ENCODE measurements at regions not wholly inside any gene's neighbourhood (a gene's known extent, or its start where the extent isn't known, plus 50 kb on each side); places are given as distances from the start of the nearest gene placed in this dataset.

GRCh38 chr3:162087361-162087760, 590.8 kb downstream of the OTOL1 start:
- H3K4me2 ChIP-seq: no peak overlapping the region
- no peak for TF ChIP-seq Cebpa-rat (IDR thresholded peaks at IDR 0.05)
- no peaks in the 10 kb centered on the region for H4K20me1 ChIP-seq
- no peaks in the 10 kb centered on the region for H3K9me3 ChIP-seq (replicated peaks in 1 of 11)
- no peaks in the 10 kb centered on the region for H3K4me1 ChIP-seq
- H3K9ac ChIP-seq: no peak overlapping the region
- H3K27me3 ChIP-seq: no peaks in the 10 kb centered on the region
- no peak overlapping the region for H3K27ac ChIP-seq
- no peaks in the 10 kb centered on the region for H3K36me3 ChIP-seq
- H3K4me3 ChIP-seq: no peak overlapping the region

- Histone ChIP-seq H4K20me1 (no peaks in the 10 kb centered on the region), H3K4me1 (no peaks in the 10 kb centered on the region), H3K9me3 (replicated peaks in 1 of 11) (no peaks in the 10 kb centered on the region), H3K27ac (no peak overlapping the region), H3K9ac (no peak overlapping the region), H3K36me3 (no peaks in the 10 kb centered on the region), H3K4me3 (no peak overlapping the region), H3K27me3 (no peaks in the 10 kb centered on the region), H3K4me2 (no peak overlapping the region)
- no peak for TF ChIP-seq Cebpa-rat (IDR thresholded peaks at IDR 0.05)
Observed at GRCh38 chr3:162092751-162093150, 596.1 kb downstream of the OTOL1 start.

DNA sequence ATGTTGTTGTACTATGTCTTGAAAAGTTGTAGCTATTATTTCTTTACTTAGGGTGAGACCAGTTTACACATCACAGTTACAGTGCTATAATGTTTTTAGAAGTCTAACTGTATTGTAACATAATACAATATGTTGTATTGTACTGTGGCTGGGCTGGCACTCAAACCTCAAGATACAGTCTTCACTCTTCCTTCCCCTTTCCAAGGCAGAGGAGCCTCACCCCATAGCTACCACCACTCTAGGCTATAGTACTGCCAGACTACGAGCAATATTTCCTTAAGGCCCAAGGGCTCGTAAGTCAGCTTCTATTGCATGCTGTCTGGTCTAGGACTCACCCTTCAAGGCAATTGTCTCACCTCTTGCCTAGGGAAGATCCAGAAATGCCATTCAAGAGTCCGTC, 597.7 kb downstream of the OTOL1 start:
- Histone ChIP-seq H3K4me1 (no peaks in the 10 kb centered on the region), H3K9ac (no peak overlapping the region), H3K4me2 (no peak overlapping the region), H3K9me3 (replicated peaks in 1 of 11) (no peaks in the 10 kb centered on the region), H3K27ac (no peak overlapping the region), H3K27me3 (no peaks in the 10 kb centered on the region), H3K36me3 (no peaks in the 10 kb centered on the region), H4K20me1 (no peaks in the 10 kb centered on the region), H3K4me3 (no peak overlapping the region)
- no peak for TF ChIP-seq Cebpa-rat (IDR thresholded peaks at IDR 0.05)

GRCh38 chr3:162096874-162097273, 600.3 kb downstream of the OTOL1 start:
- H3K27me3 ChIP-seq: no peaks in the 10 kb centered on the region
- H3K27ac ChIP-seq: no peak overlapping the region
- H3K4me1 ChIP-seq: no peaks in the 10 kb centered on the region
- TF ChIP-seq Cebpa-rat (IDR thresholded peaks at IDR 0.05): no peak
- H3K4me3 ChIP-seq: no peak overlapping the region
- H3K4me2 ChIP-seq: no peak overlapping the region
- H3K36me3 ChIP-seq: no peaks in the 10 kb centered on the region
- no peaks in the 10 kb centered on the region for H3K9me3 ChIP-seq (replicated peaks in 1 of 11)
- H4K20me1 ChIP-seq: no peaks in the 10 kb centered on the region
- H3K9ac ChIP-seq: no peak overlapping the region

DNA sequence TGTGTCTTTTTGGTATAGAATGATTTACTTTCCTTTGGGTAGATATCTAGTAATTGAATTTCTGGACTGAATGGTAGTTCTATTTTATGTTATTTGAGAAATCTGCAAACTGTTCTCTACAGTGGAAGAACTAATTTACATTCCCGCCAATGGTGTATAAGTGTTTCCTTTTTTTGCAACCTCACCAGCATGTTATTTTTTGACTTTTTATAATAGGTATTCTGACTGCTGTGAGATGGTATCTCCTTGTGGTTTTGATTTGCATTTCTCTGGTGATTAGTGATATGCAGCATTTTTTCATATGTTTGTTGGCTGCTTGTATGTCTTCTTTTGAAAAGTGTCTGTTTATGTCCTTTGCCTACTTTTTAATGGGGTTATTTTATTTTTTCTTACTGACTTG, 607.2 kb downstream of the OTOL1 start:
- H3K4me1 ChIP-seq: no peaks in the 10 kb centered on the region

GRCh38 chr3:162111861-162112260, 615.3 kb downstream of the OTOL1 start:
- no peaks in the 10 kb centered on the region for H3K4me1 ChIP-seq
- no peaks in the 10 kb centered on the region for H4K20me1 ChIP-seq
- no peak for TF ChIP-seq Cebpa-rat (IDR thresholded peaks at IDR 0.05)
- no peaks in the 10 kb centered on the region for H3K9me3 ChIP-seq (replicated peaks in 1 of 11)
- H3K4me2 ChIP-seq: no peak overlapping the region
- no peak overlapping the region for H3K9ac ChIP-seq
- H3K27me3 ChIP-seq: no peaks in the 10 kb centered on the region
- no peaks in the 10 kb centered on the region for H3K36me3 ChIP-seq
- no peak overlapping the region for H3K27ac ChIP-seq
- H3K4me3 ChIP-seq: no peak overlapping the region

More for the DNA sequence above, 607.2 kb downstream of the OTOL1 start:
- no peak overlapping the region for H3K27ac ChIP-seq
- no peak overlapping the region for H3K4me2 ChIP-seq
- TF ChIP-seq Cebpa-rat (IDR thresholded peaks at IDR 0.05): no peak
- H4K20me1 ChIP-seq: no peaks in the 10 kb centered on the region
- H3K36me3 ChIP-seq: no peaks in the 10 kb centered on the region
- H3K4me3 ChIP-seq: no peak overlapping the region
- no peak overlapping the region for H3K9ac ChIP-seq
- no peaks in the 10 kb centered on the region for H3K27me3 ChIP-seq
- no peaks in the 10 kb centered on the region for H3K9me3 ChIP-seq (replicated peaks in 1 of 11)

- no peak overlapping the region for H3K4me2 ChIP-seq
- TF ChIP-seq Cebpa-rat (IDR thresholded peaks at IDR 0.05): no peak
- H3K4me1 ChIP-seq: no peaks in the 10 kb centered on the region
- no peak overlapping the region for H3K27ac ChIP-seq
- H3K9me3 ChIP-seq (replicated peaks in 1 of 11): no peaks in the 10 kb centered on the region
- H3K9ac ChIP-seq: no peak overlapping the region
- no peaks in the 10 kb centered on the region for H3K27me3 ChIP-seq
- no peaks in the 10 kb centered on the region for H4K20me1 ChIP-seq
- no peak overlapping the region for H3K4me3 ChIP-seq
- no peaks in the 10 kb centered on the region for H3K36me3 ChIP-seq
Observed at GRCh38 chr3:162112719-162113118, 616.1 kb downstream of the OTOL1 start.

GRCh38 chr3:162117961-162118360, 621.4 kb downstream of the OTOL1 start:
- H3K4me3 ChIP-seq: no peak overlapping the region
- no peak for TF ChIP-seq Cebpa-rat (IDR thresholded peaks at IDR 0.05)
- no peak overlapping the region for H3K9ac ChIP-seq
- no peaks in the 10 kb centered on the region for H3K27me3 ChIP-seq
- H3K4me2 ChIP-seq: no peak overlapping the region
- H4K20me1 ChIP-seq: no peaks in the 10 kb centered on the region
- no peaks in the 10 kb centered on the region for H3K9me3 ChIP-seq (replicated peaks in 1 of 11)
- no peak overlapping the region for H3K27ac ChIP-seq
- H3K36me3 ChIP-seq: no peaks in the 10 kb centered on the region
- H3K4me1 ChIP-seq: no peaks in the 10 kb centered on the region

DNA sequence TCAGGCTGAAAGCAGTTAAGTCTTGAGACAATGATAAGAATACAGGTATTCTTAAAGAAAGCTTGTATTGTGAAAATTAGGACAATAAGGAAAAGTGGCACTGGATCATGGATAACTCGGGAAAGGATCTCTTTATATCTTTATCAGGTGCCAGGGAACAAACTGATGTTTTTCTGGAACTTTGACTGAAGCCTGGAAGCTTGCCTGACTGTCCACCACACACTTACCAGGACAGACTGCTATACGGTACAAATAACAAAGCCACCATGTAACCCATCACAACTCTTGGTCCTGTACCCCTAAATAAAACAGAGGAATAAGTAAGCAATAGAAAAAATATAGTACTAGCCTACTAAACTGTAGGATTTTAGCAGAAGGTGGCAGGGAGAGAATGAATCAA, 623.0 kb downstream of the OTOL1 start:
- H3K4me2 ChIP-seq: no peak overlapping the region
- peaks cover 0 to 4% (median 0%) of the 10 kb centered on the region in 11 experiments; a peak in 1 of 22 replicates for H3K9me3 ChIP-seq (replicated peaks in 1 of 11)
- no peaks in the 10 kb centered on the region; a peak in 1 of 20 replicates for H3K4me1 ChIP-seq
- no peaks in the 10 kb centered on the region for H3K36me3 ChIP-seq
- H4K20me1 ChIP-seq: no peaks in the 10 kb centered on the region
- no peak overlapping the region for H3K27ac ChIP-seq
- no peak overlapping the region for H3K4me3 ChIP-seq
- H3K9ac ChIP-seq: no peak overlapping the region
- TF ChIP-seq Cebpa-rat (IDR thresholded peaks at IDR 0.05): no peak
- H3K27me3 ChIP-seq: no peaks in the 10 kb centered on the region

DNA sequence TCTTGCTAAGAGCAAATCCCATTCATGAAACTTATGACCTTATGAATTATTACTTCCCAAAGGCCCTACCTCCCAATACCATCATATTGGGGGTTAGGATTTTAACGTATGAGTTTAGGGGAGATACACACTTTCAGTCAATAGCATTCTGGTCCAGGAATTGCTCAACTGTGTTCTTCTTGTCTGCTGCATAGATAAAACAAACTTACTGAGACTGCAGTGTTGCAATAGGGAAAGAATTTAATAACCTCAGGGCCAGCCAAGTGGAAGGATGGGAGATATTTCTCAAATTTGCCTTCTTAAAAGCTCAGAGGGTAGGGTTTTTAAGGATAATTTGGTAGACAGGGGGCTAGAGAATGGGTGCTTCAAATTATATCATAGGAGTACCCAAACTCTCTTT, 625.8 kb downstream of the OTOL1 start:
- H3K36me3 ChIP-seq: no peaks in the 10 kb centered on the region
- no peaks in the 10 kb centered on the region for H3K27me3 ChIP-seq
- H3K9me3 ChIP-seq (replicated peaks in 1 of 11): peaks cover 0 to 4% (median 0%) of the 10 kb centered on the region in 11 experiments; a peak in 1 of 22 replicates
- no peak overlapping the region for H3K9ac ChIP-seq
- no peak overlapping the region for H3K4me2 ChIP-seq
- H3K4me3 ChIP-seq: no peak overlapping the region
- no peaks in the 10 kb centered on the region for H4K20me1 ChIP-seq
- H3K27ac ChIP-seq: no peak overlapping the region
- no peaks in the 10 kb centered on the region; a peak in 1 of 20 replicates for H3K4me1 ChIP-seq
- no peak for TF ChIP-seq Cebpa-rat (IDR thresholded peaks at IDR 0.05)

All from BLaER1 treated with 17β-estradiol and CSF1 and Interleukin-3, amounts not matched to agents 10 nM and 100 nM (cell line).